ENCODE measurements at regions not wholly inside any gene's neighbourhood (a gene's known extent, or its start where the extent isn't known, plus 50 kb on each side); places are given as distances from the start of the nearest gene placed in this dataset.

DNA sequence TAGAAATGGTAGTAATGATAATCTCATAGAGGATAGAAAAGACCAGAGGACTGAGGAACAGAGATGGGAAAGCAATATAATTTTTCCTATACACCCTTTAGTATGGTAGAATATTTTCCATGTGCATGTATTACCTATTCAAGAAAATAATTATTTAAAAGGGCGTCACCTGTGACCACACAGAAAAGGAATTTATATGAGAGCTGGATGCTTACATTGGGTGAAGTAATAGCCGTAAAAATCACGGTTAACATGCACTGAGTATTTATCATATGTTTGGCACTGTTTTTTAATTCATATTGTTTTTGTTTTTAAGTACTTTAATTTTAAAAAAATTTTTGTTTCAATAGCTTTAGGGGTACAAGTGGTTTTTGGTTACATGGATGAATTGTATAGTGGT is 195.1 kb downstream of the IPMK start:
- 84 to 89% (median 86%) methylated on average over 3 of the region's 3 CpGs for WGBS, 3 donors
- H3K4me3 ChIP-seq = no peak overlapping the region
- intact Hi-C loops (cut with DNase I) = no loop called here
- no peaks in the 10 kb centered on the region for H3K9me3 ChIP-seq
- ATAC-seq (no peak), DNase-seq (no peak)
- no peaks in the 10 kb centered on the region for H3K36me3 ChIP-seq (ENCODE audit: insufficient read depth in 1 of 2, low read depth in 1 of 2)
- H3K4me1 ChIP-seq = no peaks in the 10 kb centered on the region
- H3K27ac ChIP-seq = no peak overlapping the region
- TF ChIP-seq, protein P1, sequence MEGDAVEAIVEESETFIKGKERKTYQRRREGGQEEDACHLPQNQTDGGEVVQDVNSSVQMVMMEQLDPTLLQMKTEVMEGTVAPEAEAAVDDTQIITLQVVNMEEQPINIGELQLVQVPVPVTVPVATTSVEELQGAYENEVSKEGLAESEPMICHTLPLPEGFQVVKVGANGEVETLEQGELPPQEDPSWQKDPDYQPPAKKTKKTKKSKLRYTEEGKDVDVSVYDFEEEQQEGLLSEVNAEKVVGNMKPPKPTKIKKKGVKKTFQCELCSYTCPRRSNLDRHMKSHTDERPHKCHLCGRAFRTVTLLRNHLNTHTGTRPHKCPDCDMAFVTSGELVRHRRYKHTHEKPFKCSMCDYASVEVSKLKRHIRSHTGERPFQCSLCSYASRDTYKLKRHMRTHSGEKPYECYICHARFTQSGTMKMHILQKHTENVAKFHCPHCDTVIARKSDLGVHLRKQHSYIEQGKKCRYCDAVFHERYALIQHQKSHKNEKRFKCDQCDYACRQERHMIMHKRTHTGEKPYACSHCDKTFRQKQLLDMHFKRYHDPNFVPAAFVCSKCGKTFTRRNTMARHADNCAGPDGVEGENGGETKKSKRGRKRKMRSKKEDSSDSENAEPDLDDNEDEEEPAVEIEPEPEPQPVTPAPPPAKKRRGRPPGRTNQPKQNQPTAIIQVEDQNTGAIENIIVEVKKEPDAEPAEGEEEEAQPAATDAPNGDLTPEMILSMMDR (IDR thresholded peaks at IDR 0.05) = no peak
- no peaks in the 10 kb centered on the region for H3K27me3 ChIP-seq (ENCODE audit: insufficient read depth in 3 of 3, low read length in 2 of 3)

GRCh38 chr10:58070956-58071355 is 196.7 kb downstream of the IPMK start:
- DNase-seq = no peak
- Histone ChIP-seq H3K9me3 (no peaks in the 10 kb centered on the region), H3K36me3 (ENCODE audit: insufficient read depth in 1 of 2, low read depth in 1 of 2) (no peaks in the 10 kb centered on the region), H3K27ac (no peak overlapping the region), H3K27me3 (ENCODE audit: insufficient read depth in 3 of 3, low read length in 2 of 3) (no peaks in the 10 kb centered on the region), H3K4me3 (no peak overlapping the region), H3K4me1 (no peaks in the 10 kb centered on the region)
- WGBS, 3 donors = 35 to 41% (median 38%) methylated on average over 6 of the region's 6 CpGs
- ATAC-seq = no peak
- intact Hi-C loops (cut with DNase I) = no loop called here
- TF ChIP-seq, protein P1 (IDR thresholded peaks at IDR 0.05) = no peak

DNA sequence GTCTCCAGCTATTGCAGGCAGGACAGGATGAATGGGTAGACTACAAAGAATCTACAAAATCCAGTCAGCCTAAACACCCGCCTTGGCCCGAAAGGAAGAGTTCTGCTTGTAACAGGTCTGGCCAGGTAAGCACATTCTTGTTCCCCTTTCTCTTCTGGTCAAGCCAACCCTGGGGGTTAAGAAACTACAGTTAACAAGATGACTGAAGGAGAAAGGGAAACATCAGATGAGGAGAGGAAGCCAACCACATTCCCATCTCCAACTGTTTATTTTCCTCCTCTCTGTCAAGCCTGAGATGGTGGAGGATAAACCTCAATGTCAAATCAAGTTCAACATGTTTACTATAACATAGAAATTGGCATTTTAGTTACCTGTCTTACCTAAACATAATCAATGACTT is 198.9 kb downstream of the IPMK start:
- WGBS, 3 donors = 93 to 100% (median 98%) methylated on average over 2 of the region's 2 CpGs
- Histone ChIP-seq H3K4me3 (no peak overlapping the region), H3K27me3 (ENCODE audit: insufficient read depth in 3 of 3, low read length in 2 of 3) (no peaks in the 10 kb centered on the region), H3K4me1 (no peaks in the 10 kb centered on the region), H3K9me3 (no peaks in the 10 kb centered on the region), H3K36me3 (ENCODE audit: insufficient read depth in 1 of 2, low read depth in 1 of 2) (no peaks in the 10 kb centered on the region), H3K27ac (no peak overlapping the region)
- DNase-seq = no peak
- no peak for ATAC-seq
- TF ChIP-seq, protein P1 (IDR thresholded peaks at IDR 0.05) = no peak
- intact Hi-C loops (cut with DNase I) = no loop called here

GRCh38 chr10:58066979-58067378 is 200.7 kb downstream of the IPMK start:
- Histone ChIP-seq H3K36me3 (ENCODE audit: insufficient read depth in 1 of 2, low read depth in 1 of 2) (no peaks in the 10 kb centered on the region), H3K9me3 (no peaks in the 10 kb centered on the region), H3K27me3 (ENCODE audit: insufficient read depth in 3 of 3, low read length in 2 of 3) (no peaks in the 10 kb centered on the region), H3K4me3 (no peak overlapping the region), H3K4me1 (no peaks in the 10 kb centered on the region), H3K27ac (no peak overlapping the region)
- ATAC-seq = no peak
- 57 to 82% (median 75%) methylated on average over 3 to 4 of the region's 4 CpGs for WGBS, 3 donors
- intact Hi-C loops (cut with DNase I) = no loop called here
- no peak for DNase-seq
- TF ChIP-seq, protein P1 (IDR thresholded peaks at IDR 0.05) = no peak

- Histone ChIP-seq H3K36me3 (ENCODE audit: insufficient read depth in 1 of 2, low read depth in 1 of 2) (no peaks in the 10 kb centered on the region), H3K27ac (no peak overlapping the region), H3K4me1 (no peaks in the 10 kb centered on the region), H3K4me3 (no peak overlapping the region), H3K9me3 (no peaks in the 10 kb centered on the region), H3K27me3 (ENCODE audit: insufficient read depth in 3 of 3, low read length in 2 of 3) (no peaks in the 10 kb centered on the region)
- ATAC-seq (no peak), DNase-seq (no peak)
- intact Hi-C loops (cut with DNase I) = no loop called here
- TF ChIP-seq, protein P1 (IDR thresholded peaks at IDR 0.05) = no peak
- WGBS, 3 donors = 62 to 69% (median 64%) methylated on average over 4 of the region's 4 CpGs
Observed at GRCh38 chr10:58066126-58066525, 201.6 kb downstream of the IPMK start.
